Astrocyte (in vitro differentiated cells and primary cell): ENCODE measurements at regions not wholly inside any gene's neighbourhood (a gene's known extent, or its start where the extent isn't known, plus 50 kb on each side); places are given as distances from the start of the nearest gene placed in this dataset.

ENCODE experiments used
- CTCF ChIP-seq: IDR thresholded peaks from 2 replicates; pipeline ENCODE4 v1.5.1; 2011; ENCODE audit warnings: low read depth, mild to moderate bottlenecking, inconsistent platforms, low read length, moderate library complexity; ENCODE audit not compliant: insufficient read depth
- EZH2 ChIP-seq: IDR thresholded peaks from 2 replicates; pipeline ENCODE4 v1.6.1; 2012; ENCODE audit warnings: mild to moderate bottlenecking, low read length, inconsistent platforms; ENCODE audit not compliant: insufficient read depth

DNA sequence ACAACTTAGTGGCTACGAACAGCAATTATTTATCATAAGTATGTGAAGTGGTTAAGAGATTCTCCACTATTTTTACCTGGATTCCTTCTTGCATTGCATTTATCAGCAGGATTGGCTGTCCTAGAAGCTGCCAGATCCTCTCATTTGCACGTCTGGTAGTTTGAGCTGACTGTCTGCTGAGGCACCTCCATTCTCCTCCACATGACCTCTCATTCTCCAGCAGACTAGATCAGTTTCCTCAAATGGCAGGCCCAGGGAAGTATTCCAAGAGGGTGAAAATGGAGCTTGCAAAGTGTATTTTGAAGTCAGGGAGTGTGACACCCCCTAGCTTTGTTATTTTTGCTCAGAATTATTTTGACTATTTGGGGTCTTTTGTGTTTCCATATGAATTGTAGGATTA is 870.1 kb downstream of the CDH11 start:
- no peak for TF ChIP-seq CTCF
- TF ChIP-seq EZH2, result no peak
